GM21390 (cell line): ENCODE measurements at regions not wholly inside any gene's neighbourhood (a gene's known extent, or its start where the extent isn't known, plus 50 kb on each side); places are given as distances from the start of the nearest gene placed in this dataset.
"Not testable (repeated sequence)": the region's sequence is repeated elsewhere in the genome, so short reads cannot be mapped to it uniquely, and the experiment has no call there.

Source experiments
- ATAC-seq: cut with Tn5 transposase; IDR thresholded peaks from one replicate; pipeline ENCODE4 v1.9.1; 2021; ENCODE audit not compliant: unreplicated experiment

DNA sequence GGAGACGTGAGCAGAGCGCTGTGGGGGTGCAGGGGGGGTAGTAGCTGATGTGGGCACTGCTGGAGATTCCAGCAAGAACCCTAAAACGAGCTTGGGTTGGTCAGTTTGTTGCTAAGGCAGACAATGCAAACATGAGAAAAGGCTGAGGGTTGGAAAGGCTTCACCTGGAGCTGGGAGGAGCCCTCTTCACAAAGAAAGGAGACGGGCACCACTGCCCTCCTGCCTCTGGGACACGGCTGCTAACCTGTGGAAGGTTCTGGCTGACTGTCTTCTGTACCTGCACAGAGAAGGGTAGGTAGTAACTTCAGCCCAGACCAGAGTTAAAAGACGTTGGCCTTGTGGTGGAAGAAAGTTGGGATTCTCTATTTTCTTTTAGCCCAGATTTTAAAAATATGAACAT, 108.7 kb downstream of the SUCLA2 start:
- ATAC-seq, result no peak

DNA sequence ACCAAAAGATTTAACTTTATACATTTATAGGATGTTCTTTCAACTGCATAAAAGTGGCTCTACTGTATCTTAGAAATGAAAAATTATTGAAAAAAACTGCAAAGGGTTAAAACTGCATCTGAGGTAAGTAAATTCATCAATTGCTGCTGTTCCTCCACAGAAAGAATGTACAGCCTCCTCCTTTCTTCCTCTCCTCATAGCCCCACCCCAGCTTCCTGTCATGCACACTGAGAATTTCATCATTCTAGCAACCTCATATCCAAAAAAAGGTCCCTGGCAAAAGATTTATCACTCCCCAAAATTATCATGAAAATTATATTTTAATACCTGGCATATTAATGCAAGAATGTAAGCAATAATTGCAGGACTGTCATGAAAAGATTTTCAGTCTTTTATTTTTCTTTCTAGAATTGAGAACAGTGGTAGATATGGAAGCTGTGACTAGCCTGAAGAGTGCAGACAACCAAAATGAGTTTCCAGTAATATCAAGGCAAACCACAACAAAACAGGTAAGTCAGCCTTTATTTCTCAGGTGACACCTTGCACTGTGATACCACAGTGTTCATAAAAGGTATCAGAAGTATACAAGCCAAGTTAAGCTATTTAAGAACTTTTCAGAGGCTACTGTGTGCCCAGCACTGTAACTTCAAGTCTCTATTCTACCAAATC, 110.8 kb downstream of the SUCLA2 start:
- no peak for ATAC-seq

DNA sequence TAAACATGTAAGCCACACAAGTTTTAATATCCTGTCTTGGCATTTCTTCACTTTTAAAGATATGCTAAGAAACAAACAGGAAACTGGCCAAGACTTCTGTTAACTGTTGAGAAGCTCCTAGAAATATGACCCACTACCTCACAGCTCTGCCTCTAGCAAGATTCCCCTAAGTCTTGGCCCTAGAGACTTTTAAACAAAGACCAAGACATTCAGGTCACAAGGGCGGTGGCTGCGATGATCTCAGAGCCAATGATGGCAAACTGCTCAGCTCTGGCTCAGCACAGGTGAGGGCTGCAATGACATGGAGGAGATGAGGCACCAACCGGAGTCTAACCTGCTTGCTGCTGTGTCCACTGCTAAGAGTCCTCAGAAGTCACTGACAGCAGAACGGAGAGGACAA, 114.8 kb downstream of the SUCLA2 start:
- no peak for ATAC-seq

DNA sequence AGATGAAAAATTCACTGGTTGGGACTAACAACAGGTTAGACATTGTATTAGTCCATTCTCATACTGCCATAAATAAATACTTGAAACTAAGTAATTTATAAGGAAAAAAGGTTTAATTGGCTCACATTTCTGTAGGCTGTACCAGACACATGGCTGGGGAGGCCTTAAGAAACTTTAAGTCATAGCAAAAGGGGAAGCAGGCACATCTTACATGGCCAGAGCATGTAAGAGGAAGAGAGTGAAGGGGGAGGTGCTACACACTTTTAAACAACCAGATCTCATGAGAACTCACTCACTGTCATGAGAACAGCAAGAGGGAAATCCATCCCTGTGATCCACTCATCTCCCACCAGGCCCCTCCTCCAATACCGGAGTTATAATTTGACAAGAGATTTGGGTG, 125.9 kb downstream of the SUCLA2 start:
- ATAC-seq, result no peak

DNA sequence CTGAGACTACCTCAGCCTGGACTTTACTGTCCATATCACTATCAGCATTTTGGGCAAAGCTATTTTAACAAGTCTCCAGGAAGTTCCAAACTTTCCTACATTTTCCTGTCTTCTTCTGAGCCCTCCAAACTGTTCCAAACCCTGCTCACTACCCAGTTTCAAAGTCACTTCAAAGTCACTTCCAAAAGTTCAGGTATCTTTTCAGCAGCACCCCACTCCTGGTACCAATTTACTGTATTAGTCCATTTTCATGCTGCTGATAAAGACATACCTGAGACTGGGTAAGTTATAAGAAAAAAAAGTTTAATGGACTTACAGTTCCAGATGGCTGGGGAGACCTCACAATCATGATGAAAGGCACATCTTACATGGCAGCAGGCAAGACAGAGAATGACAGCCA, 127.1 kb downstream of the SUCLA2 start:
- ATAC-seq, result not testable (repeated sequence)

DNA sequence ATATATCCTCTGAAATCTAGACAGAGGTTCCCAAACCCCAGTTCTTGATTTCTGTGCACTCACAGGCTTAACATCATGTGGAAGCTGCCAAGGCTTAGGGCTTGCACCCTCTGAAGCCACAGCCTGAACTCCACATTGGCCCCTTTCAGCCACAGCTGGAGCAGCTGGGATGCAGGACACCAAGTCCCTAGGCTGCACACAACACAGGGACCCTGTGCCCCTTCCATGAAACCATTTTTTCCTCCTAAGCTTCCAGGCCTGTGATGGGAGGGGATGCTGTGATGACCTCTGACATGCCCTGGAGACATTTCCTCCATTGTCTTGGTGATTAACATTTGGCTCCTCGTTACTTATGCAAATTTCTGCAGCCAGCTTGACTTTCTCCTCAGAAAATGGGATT, 127.8 kb downstream of the SUCLA2 start:
- ATAC-seq, result not testable (repeated sequence)

DNA sequence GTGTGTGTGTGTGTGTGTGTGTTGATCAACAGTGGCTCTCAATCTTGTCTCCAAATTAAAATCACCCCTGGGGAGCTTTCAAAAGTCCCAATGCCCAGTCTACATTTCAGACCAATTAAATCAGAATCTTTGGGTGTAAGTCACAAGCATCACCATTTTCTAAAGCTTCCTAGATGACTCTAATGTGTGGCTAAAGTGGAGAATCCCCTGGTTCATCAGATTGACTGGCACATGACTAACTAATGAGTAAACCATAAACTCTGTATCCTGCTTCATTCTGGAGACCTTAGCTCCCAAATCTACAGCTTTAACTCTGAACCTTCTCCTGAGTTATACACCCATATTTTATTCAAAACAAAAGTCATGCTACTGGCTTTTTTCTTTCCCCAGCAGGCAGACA, 131.3 kb downstream of the SUCLA2 start:
- ATAC-seq, result no peak

DNA sequence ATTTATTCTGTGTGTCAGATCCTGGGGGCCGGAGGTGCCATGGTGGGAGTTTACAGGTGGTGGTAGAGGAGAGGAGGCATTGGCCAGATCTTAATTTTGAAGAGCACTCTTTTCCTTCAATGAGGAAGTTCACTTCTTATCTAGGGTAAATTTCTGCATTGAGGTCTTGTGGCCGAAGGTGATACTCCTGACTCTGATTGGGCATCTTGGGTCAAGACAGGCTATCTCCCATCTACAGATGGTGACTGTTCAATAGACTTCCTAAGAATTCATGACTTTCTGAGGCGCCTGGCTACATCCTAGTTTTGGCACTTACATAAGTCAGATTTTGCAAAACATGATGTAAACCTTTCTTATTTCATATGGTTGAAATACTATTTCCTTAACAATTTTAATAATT, 135.2 kb downstream of the SUCLA2 start:
- ATAC-seq, result no peak

DNA sequence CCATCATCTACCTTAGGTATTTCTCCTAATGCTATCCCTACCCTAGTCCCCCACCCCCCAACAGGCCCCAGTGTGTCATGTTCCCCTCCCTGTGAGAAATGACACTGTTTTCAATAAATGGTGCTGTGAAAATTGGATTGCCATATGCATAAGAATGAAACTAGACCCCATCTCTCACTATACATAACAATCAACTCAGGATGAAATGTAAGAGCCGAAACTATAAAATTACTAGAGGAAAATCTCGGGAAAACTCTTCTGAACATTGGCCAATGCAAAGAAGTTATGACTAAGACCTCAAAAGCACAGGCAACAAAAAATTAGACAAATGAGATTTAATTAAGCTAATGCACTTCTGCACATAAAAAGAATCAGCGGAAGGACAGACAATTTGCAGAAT, 138.2 kb downstream of the SUCLA2 start:
- ATAC-seq, result no peak

DNA sequence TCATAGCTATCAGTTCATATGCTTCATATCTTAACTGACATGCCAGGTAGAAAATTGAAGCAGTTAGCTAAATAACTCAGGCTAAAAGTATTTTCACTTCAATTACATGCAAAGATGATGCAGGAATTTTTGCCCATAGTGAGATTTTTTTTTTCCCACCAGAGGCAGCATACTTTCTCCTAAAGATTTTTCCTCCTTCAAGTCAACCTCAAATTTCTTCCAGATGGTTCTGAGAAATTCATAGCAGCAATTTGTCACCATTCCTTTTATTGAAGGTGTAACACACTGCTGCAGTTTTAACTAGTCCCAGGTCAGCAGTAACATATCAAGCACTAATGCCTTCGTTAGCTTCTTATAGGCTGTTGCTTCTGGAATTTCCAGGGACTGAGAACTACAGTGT, 141.9 kb downstream of the SUCLA2 start:
- ATAC-seq, result no peak

DNA sequence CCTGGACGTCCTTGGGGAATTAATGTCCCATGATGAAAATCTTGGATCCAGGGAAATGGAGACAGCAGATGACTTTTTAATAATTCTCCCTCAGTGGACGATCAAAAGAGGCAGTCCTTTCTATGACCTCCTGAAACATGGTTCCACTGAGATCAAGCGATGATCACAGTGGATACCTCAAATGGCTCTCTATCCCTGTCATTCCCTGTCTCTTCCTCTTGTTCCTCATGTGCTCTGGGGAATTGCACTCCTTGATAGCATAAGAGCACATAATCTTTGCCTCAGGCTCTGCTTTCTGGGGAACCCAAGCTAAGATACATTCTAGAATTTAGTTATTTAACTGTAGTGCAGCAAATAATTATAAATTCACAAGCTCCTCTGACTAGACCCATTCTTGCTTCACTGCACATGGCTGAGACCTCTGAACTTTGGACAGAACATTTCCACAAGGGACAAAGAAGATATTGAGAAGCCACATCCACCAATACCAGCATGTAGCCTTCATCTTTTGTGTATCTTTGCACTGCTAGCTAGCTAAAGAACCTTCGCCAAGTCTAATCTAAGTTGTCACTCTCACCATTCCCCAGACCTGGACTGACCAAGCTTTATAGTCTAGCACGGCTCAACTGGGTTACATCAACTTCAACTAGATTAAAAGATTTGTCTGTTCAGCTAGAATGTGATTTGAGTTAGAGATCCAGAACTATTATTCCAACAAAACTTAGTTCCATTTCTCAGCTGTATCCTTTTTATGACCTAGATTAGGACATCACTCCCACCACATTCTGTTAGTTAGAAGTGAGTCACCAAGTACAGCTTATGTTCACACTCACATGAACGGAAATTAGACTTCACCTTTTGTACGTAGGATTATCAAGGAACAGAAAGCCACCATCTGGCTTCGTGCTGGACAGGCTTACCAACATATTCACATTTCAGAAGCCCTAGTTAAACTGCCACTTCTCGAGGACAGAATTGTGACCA, 142.7 kb downstream of the SUCLA2 start:
- ATAC-seq, result no peak

DNA sequence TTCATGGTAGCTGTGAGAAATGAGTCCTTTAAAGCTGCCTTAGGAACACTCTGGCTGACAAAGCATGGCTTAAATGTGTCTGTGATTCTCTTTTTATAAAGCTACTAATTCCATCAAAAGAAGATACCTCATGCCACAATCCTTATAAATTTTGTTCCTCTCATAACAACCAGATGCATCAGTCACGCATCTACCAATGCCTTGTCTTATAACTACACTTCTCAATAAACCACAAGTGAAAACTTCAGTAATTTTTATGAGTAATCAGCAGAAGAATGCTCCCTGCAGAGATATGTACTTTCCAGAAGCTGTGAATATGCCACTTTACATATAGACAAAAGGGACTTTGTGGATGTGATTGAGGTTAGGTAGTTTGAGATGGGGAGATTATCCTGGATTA, 147.8 kb downstream of the SUCLA2 start:
- no peak for ATAC-seq

DNA sequence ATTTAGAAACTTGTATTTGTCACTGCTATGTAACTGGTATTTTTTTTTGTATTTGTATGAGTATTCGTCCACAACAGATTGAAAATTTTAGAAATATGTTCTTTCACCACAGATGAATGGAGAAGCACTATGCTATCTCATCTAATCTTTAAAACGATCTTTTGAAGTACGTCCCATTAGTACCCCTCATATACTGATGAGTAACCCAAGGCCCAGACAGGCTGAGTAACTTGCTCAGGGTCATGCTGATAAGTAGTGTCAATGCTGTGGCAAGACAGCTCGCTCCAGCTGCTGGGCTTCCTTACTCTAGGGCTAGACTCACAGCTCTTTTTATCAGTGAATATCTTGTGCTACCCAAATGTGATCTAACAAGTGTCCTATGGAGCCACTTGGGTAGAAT, 154.2 kb downstream of the SUCLA2 start:
- no peak for ATAC-seq

DNA sequence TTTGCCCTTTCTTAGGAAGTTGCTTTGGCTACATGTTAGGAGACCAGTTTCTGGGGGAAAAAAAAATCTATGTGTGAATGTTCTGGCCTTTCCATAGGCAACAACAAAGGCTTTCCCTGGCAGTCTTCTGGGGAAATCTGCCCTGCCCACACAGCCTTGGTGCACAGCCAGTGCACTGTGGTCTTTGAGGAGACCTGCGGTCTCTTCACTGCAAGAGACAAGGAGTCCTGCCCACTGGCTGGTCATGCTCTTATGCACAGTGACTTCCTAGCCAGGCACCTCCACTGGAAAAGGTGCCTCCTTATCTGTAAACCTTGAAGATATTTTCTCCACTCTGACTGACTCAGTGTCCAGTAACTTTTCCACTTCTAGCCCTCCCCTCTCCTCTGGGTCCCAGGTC, 155.1 kb downstream of the SUCLA2 start:
- no peak for ATAC-seq

DNA sequence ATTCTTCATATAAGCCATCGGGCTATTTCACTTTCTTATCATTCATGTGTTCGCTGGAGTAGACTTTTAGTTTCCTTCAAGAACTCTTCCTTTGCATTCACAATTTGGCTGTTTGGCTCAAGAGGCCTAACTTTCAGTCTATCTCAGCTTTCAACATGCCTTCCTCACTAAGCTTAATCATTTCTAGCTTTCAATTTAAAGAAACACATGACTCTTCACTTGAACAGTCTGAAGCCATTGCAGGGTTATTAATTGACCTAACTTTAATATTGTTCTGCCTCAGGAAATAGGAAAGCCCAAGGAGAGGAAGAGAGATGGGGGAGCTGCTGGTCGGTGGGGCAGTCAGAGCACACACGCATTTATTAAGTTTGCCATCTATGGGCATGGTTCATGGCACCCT, 158.1 kb downstream of the SUCLA2 start:
- peak; percentile 67 for ATAC-seq

DNA sequence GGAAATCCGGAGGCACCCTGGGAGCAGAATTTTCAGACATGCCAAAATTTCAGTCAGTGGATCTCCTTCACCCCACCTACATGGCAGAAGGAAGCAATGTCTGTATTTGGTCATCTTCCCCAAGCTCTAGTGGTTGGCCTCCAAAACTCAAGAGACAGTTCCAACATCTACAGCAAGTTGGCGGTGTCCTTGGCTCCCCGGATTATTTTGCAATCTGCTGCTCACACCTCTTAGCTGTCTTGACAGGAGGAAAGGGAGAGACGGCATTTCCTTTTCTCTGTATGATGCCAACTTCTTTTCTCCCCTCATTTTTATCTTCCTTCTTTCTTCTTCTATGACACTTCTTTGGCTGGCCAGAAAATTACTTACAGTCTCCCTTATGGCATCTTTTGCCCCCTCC, 159.9 kb downstream of the SUCLA2 start:
- no peak for ATAC-seq

DNA sequence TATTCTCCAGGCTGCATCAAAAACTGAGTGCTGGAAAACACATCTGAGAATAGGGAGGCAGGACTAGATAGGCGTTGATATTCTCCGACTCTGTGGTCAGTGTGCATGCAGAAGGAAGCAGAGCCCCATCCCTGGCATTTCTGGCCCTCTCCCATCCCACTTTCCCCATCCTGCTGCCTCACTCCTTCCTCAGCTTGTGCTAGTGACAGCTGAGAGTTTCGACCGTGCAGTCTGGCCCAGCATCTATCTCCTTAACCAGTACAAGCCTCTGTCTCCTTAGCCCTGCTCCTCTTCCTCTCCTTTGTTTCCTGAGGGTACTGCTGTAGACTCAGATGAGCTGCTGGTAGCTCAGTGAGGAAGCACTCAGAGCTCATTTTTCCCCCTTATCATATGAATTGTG, 163.2 kb downstream of the SUCLA2 start:
- no peak for ATAC-seq

DNA sequence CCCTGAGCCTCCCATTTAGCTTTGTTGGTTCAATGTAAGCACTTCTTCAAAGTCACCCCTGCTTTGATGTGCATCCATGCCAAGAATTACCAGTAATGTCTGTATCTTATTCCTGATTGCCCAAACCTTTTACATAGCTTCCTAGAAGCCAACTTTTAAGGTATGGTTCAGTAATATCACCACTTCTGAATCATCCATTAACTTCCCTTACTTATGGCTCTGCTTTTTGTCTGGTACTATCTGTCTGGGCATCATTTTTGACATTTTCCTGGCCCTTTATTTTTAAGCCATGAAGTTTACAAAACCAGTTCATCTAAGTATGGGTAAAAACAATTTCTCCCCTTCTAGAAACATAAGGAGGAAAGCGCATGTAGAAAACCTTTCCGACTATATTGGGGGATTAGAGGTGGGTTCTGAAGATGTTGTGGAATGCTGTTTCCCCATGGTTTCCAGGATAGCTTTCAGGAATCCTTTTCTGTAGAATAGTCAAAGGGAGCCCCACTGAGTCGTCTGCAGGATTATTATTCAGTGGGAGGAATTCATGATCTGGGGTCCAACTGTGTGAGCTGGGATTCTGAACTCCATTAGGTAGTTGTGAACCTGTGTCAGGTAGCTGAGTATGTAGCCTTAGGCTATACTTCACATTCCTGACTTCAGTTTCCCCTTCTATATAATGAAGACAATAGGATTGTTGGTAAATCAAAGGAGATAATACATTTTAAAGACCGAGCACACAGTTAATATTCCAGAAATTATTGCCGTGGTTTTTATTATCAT, 163.8 kb downstream of the SUCLA2 start:
- no peak for ATAC-seq

DNA sequence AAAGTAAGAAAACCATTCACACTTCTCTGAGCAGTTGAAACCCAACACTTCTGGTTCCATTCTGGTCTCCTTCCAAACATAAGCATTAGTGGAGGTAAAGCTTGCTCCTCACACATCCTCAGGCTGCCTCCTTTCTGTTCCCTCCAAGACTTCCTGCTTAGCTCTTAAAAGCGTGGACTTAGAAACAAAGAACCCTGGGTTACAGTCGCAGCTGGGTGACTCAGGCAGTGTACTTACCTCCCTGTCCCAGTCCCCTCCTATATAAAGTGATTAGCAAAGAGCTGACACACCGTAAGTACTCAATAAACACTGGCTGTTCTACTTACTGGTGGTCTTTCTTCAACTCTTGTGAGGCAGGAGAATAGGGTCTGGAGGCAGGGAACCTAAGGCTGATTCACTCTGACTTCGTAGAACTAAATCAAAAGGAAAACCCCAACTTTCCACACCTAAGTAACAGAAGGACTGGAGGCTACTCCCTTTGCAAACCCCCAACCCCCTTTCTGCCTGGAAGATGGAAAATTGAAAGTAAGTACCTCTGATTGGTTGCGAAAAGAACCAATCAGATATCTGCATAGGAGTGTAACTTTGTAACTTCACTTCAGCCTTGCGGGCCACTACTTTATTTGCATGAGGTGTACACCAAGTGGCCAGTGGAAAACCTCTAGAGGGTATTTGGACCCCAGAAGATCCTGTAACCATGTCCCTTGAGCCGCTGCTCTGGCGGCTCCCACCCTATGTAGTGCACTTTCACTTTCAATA, 165.4 kb downstream of the SUCLA2 start:
- ATAC-seq, result no peak

DNA sequence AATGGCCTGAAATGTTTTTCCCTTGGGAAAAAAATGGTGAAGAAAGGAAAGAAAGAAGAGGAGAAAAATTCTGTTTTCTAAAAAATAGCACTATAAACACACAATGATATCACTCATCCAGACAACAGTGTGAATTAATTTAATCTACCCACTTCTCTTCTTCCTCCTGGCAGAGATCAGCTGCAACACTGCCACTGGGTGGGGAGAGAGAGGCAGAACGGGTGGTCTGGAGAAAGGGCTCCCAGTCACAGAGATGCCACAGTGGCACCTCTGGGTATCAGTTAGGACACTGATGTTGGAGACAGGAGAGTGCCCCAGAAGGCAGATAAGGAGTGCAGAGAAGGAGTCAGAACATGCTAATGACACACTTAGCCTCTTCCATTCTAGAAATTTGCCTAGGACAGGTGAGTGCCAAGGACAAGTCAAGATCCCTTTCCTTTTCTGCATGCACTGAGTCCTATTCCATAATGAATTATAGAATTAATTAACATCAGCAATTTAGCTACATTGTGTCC, 168.6 kb downstream of the SUCLA2 start:
- no peak for ATAC-seq

DNA sequence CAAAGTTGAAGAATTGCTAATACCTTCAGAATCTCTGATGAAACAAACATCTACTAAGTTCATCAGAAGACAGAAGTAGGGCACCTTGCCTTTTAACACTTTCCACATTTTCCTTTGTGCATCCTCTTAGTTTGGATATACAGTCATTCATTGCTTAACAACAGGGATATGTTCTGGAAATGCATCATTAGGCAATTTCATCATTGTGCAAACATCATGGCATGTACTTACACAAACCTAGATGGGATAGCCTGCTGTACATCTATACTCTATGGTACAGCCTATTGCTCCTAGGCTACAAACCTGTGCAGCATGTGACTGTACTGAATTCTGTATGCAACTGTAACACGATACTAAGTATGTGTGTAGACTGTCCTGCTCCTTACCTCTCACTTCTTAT, 169.8 kb downstream of the SUCLA2 start:
- no peak for ATAC-seq
